ENCODE measurements at regions not wholly inside any gene's neighbourhood (a gene's known extent, or its start where the extent isn't known, plus 50 kb on each side); places are given as distances from the start of the nearest gene placed in this dataset.

DNA sequence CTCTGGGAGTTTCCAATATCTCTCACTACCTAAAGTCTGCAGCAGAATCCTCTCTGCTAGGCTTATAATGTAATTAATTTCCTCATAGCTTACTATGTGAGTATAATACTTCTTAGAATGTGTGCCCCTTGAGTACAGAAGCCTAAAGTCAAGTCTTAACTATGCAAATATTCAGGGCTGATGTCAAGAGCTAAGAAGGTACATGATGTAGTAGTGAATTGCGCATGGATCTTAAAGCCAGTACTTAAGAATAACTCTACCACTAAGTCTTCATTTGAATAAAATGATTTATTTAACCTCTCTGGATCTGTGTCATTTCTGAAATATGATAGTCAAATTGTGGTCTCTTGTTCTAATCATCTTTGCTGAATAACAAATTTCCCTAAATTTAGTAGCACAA, 442.9 kb downstream of the DTWD2 start:
- DNase-seq (no peak), ATAC-seq (ENCODE audit: insufficient read depth, low FRiP score) (no peak)
- no peak overlapping the region for H3K9ac ChIP-seq (ENCODE audit: insufficient read depth in 1 of 2, low read length in 2 of 2)
- no peak overlapping the region for H3K27ac ChIP-seq (ENCODE audit: low read depth in 1 of 2, low read length in 1 of 2)
- TF ChIP-seq, protein P1, sequence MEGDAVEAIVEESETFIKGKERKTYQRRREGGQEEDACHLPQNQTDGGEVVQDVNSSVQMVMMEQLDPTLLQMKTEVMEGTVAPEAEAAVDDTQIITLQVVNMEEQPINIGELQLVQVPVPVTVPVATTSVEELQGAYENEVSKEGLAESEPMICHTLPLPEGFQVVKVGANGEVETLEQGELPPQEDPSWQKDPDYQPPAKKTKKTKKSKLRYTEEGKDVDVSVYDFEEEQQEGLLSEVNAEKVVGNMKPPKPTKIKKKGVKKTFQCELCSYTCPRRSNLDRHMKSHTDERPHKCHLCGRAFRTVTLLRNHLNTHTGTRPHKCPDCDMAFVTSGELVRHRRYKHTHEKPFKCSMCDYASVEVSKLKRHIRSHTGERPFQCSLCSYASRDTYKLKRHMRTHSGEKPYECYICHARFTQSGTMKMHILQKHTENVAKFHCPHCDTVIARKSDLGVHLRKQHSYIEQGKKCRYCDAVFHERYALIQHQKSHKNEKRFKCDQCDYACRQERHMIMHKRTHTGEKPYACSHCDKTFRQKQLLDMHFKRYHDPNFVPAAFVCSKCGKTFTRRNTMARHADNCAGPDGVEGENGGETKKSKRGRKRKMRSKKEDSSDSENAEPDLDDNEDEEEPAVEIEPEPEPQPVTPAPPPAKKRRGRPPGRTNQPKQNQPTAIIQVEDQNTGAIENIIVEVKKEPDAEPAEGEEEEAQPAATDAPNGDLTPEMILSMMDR (IDR thresholded peaks at IDR 0.05; ENCODE audit: control extremely low read depth, extremely low read depth) = no peak
- H3K9me3 ChIP-seq (ENCODE audit: control insufficient read depth in 4 of 4, insufficient read depth in 3 of 4, low read length in 3 of 4) = no peaks in the 10 kb centered on the region
- WGBS, 2 donors = 83 to 93% methylated on average over 1 of the region's 1 CpG
- no peaks in the 10 kb centered on the region for H3K36me3 ChIP-seq (ENCODE audit: control insufficient read depth in 4 of 4, insufficient read depth in 4 of 4, low read length in 4 of 4)
- H3K27me3 ChIP-seq (ENCODE audit: control insufficient read depth in 3 of 3, insufficient read depth in 3 of 3, low read length in 2 of 3) = no peaks in the 10 kb centered on the region
- no peak overlapping the region for H3K4me3 ChIP-seq
- H3K4me1 ChIP-seq (ENCODE audit: control insufficient read depth in 5 of 5, insufficient read depth in 5 of 5, low read length in 5 of 5) = no peaks in the 10 kb centered on the region

DNA sequence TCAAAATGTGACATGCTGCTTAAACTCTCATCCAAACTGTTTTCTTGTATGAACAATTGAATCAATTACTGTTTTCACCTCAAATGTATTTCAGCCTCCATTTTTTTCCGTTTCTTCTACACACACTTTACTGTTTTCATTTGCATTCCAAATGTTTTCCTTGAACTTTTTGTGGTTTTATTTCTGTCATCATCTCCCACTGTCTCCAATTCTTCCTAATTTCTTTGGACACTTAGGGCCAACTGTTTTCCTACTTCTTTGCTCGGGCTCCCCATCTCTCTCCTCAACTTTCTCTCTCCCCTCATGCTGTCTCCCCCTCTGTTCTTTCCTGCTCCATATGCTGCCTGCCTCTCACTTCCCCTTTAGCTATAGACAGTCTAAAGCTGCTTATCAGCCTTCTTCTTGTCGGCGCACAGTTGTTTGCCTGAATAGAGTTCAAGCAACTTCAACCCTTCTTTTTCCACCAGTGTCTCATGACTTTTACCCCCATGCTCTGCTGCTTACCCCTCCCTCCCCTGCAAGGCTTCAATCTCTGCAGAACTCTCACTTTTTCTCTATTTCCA, 443.4 kb downstream of the DTWD2 start:
- H3K27ac ChIP-seq (ENCODE audit: low read depth in 1 of 2, low read length in 1 of 2) = no peak overlapping the region
- TF ChIP-seq, protein P1 (IDR thresholded peaks at IDR 0.05; ENCODE audit: control extremely low read depth, extremely low read depth) = no peak
- DNase-seq (no peak), ATAC-seq (ENCODE audit: insufficient read depth, low FRiP score) (no peak)
- H3K4me1 ChIP-seq (ENCODE audit: control insufficient read depth in 5 of 5, insufficient read depth in 5 of 5, low read length in 5 of 5) = no peaks in the 10 kb centered on the region
- no peak overlapping the region for H3K9ac ChIP-seq (ENCODE audit: insufficient read depth in 1 of 2, low read length in 2 of 2)
- no peaks in the 10 kb centered on the region for H3K36me3 ChIP-seq (ENCODE audit: control insufficient read depth in 4 of 4, insufficient read depth in 4 of 4, low read length in 4 of 4)
- H3K4me3 ChIP-seq = no peak overlapping the region
- WGBS, 2 donors = 43 to 65% methylated on average over 4 of the region's 4 CpGs
- H3K27me3 ChIP-seq (ENCODE audit: control insufficient read depth in 3 of 3, insufficient read depth in 3 of 3, low read length in 2 of 3) = no peaks in the 10 kb centered on the region
- peaks cover 0 to 2% (median under 1%) of the 10 kb centered on the region in 4 donors for H3K9me3 ChIP-seq (ENCODE audit: control insufficient read depth in 4 of 4, insufficient read depth in 3 of 4, low read length in 3 of 4)

DNA sequence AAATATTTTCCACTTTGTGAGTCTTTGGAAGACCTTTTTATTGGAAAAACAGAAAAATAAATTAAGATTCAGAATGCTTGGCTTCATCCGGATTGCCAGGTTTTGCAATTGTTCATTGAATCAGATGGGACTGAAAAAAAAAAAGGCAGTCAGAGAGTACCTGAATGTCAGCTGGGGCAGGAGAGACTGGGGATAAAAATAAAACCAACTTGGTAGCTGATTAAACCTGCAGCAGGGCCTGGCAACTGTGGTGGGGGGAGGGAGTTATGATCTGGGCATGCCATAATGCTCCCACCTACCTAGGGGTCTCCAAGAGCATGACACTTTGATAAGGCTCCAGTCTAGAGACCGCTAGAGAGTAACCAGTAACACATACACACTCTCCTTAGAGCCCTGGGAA, 454.4 kb downstream of the DTWD2 start:
- 89 to 94% methylated on average over 2 of the region's 2 CpGs for WGBS, 2 donors
- TF ChIP-seq, protein P1 (IDR thresholded peaks at IDR 0.05; ENCODE audit: control extremely low read depth, extremely low read depth) = no peak
- no peak overlapping the region for H3K4me3 ChIP-seq
- no peak for ATAC-seq (ENCODE audit: insufficient read depth, low FRiP score)
- peaks cover 0 to 18% (median 0%) of the 10 kb centered on the region in 5 donors for H3K4me1 ChIP-seq (ENCODE audit: control insufficient read depth in 5 of 5, insufficient read depth in 5 of 5, low read length in 5 of 5)
- no peaks in the 10 kb centered on the region for H3K36me3 ChIP-seq (ENCODE audit: control insufficient read depth in 4 of 4, insufficient read depth in 4 of 4, low read length in 4 of 4)
- no peaks in the 10 kb centered on the region for H3K9me3 ChIP-seq (ENCODE audit: control insufficient read depth in 4 of 4, insufficient read depth in 3 of 4, low read length in 3 of 4)
- DNase-seq = no peak
- no peak overlapping the region for H3K27ac ChIP-seq (ENCODE audit: low read depth in 1 of 2, low read length in 1 of 2)
- H3K9ac ChIP-seq (ENCODE audit: insufficient read depth in 1 of 2, low read length in 2 of 2) = no peak overlapping the region
- H3K27me3 ChIP-seq (ENCODE audit: control insufficient read depth in 3 of 3, insufficient read depth in 3 of 3, low read length in 2 of 3) = no peaks in the 10 kb centered on the region

DNA sequence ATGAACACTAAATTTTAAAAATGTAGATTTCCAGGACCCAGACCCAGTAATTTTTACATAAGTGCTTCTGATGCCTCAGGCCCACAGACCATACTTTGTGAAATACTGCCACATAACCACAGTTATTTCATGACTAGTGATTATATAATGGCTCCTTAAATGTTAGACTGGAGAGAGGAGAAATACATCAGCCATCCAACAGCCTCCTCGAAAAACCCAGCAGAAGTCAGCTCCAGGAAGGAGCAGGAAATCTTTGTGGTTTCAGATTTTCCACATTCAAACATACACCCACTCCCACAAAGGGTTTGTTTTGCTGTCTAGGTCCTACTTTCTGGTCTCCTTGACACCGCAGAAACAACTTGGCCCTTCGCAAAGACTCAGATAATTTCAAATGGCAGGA, 455.2 kb downstream of the DTWD2 start:
- Histone ChIP-seq H3K9me3 (ENCODE audit: control insufficient read depth in 4 of 4, insufficient read depth in 3 of 4, low read length in 3 of 4) (no peaks in the 10 kb centered on the region), H3K36me3 (ENCODE audit: control insufficient read depth in 4 of 4, insufficient read depth in 4 of 4, low read length in 4 of 4) (no peaks in the 10 kb centered on the region), H3K4me3 (no peak overlapping the region), H3K27ac (ENCODE audit: low read depth in 1 of 2, low read length in 1 of 2) (no peak overlapping the region), H3K27me3 (ENCODE audit: control insufficient read depth in 3 of 3, insufficient read depth in 3 of 3, low read length in 2 of 3) (no peaks in the 10 kb centered on the region), H3K9ac (ENCODE audit: insufficient read depth in 1 of 2, low read length in 2 of 2) (no peak overlapping the region), H3K4me1 (ENCODE audit: control insufficient read depth in 5 of 5, insufficient read depth in 5 of 5, low read length in 5 of 5) (peaks cover 0 to 19% (median 0%) of the 10 kb centered on the region in 5 donors)
- TF ChIP-seq, protein P1 (IDR thresholded peaks at IDR 0.05; ENCODE audit: control extremely low read depth, extremely low read depth) = no peak
- ATAC-seq (ENCODE audit: insufficient read depth, low FRiP score) (no peak), DNase-seq (no peak)
- 39 to 71% methylated on average over 3 of the region's 3 CpGs for WGBS, 2 donors
